K562 (cell line): ENCODE measurements at regions not wholly inside any gene's neighbourhood (a gene's known extent, or its start where the extent isn't known, plus 50 kb on each side); places are given as distances from the start of the nearest gene placed in this dataset.

Experiments used
- ATAC-seq: fragments of 200-7000 bp; cut with Tn5 transposase; 3 replicates; pipeline ENCODE4 v1.9.1; 2020; ENCODE audit warnings: moderate library complexity
- BruUV-seq: library from RNA; stranded (reverse); fragments of 400-500 nt; replicated peaks from 2 replicates; lab custom pipeline; 2021; lab: Mats Ljungman, UMichigan
- CTCF ChIA-PET: fragments of 300-600 bp; formaldehyde crosslinking; extraction: SDS; loops from one replicate; lab custom pipeline; 2021; ENCODE audit warnings: low intra/inter-chr PET ratio; lab: Yijun Ruan, JAX
- POLR2A ChIA-PET: fragments of 300-600, 350-650 bp; sonication (Branson Sonifier 250); formaldehyde crosslinking; extraction: SDS; loops from one replicate; lab custom pipeline; 2021; ENCODE audit warnings: antibody characterized with exemption, inconsistent platforms; lab: Yijun Ruan, JAX
- DNase-seq, 4 experiments: peaks; one replicate each; pipeline versions ENCODE4 v3.0.0 to v3.0.0-alpha.2; 2011 to 2018; ENCODE audit warnings: low spot score in 3 of 4, mixed read lengths in 3 of 4; ENCODE audit errors: extremely low read depth in 1 of 4
- FAIRE-seq: peaks from 2 replicates; lab custom pipeline; 2011; peaks lifted over from hg19 to GRCh38; lab: Jason Lieb, UNC
- H2AFZ ChIP-seq: 2 replicates; pipeline ENCODE4 v1.6.0; 2011; ENCODE audit warnings: low read depth, low read length, control low read depth, inconsistent platforms
- H3K27ac ChIP-seq: fragments of 200-600 bp; 3 replicates; pipeline ENCODE4 v1.8.0; 2011; ENCODE audit warnings: low read depth, mild to moderate bottlenecking, control low read depth, inconsistent platforms, low read length, moderate library complexity, mixed read lengths; ENCODE audit errors: extremely low read depth
- H3K27me3 ChIP-seq, 2 experiments: fragments of 300-600 bp in 1 of 2; 2 replicates in 1 of 2; 3 replicates in 1 of 2; pipeline versions ENCODE4 v1.6.0 to v1.8.0; 2011; ENCODE audit warnings: inconsistent platforms in 2 of 2, low read length in 2 of 2, mild to moderate bottlenecking in 1 of 2, mixed read lengths in 1 of 2, moderate library complexity in 1 of 2; ENCODE audit not compliant: control insufficient read depth in 2 of 2, insufficient read depth in 2 of 2
- H3K36me3 ChIP-seq: fragments of 300-600 bp; 3 replicates; pipeline ENCODE4 v1.8.0; 2011; ENCODE audit warnings: mild to moderate bottlenecking, low read length, inconsistent platforms; ENCODE audit not compliant: control insufficient read depth, insufficient read depth
- H3K4me1 ChIP-seq, 2 experiments: fragments of 200-600 bp in 1 of 2; replicated peaks in 1 of 2; 2 replicates in 1 of 2; 3 replicates in 1 of 2; pipeline versions ENCODE4 v1.5.1 to v1.8.0; 2011; ENCODE audit warnings: inconsistent platforms in 2 of 2, low read length in 2 of 2, mild to moderate bottlenecking in 1 of 2, mixed read lengths in 1 of 2, moderate library complexity in 1 of 2; ENCODE audit not compliant: control insufficient read depth in 2 of 2, insufficient read depth in 2 of 2
- H3K4me2 ChIP-seq: 2 replicates; pipeline ENCODE4 v1.6.1; 2011; ENCODE audit warnings: low read length, control low read depth, inconsistent platforms, mixed read lengths; ENCODE audit not compliant: insufficient read depth
- H3K4me3 ChIP-seq: fragments of 200-600 bp; sonication (generic), shearing (Covaris generic); 2 replicates; pipeline ENCODE4 v1.5.1; 2016; ENCODE audit warnings: control low read depth, inconsistent platforms
- H3K79me2 ChIP-seq: fragments of 200-600 bp; 3 replicates; pipeline ENCODE4 v1.8.0; 2011; ENCODE audit warnings: low read length, inconsistent platforms; ENCODE audit not compliant: control insufficient read depth, insufficient read depth
- H3K9ac ChIP-seq, 2 experiments: 2 replicates each; pipeline versions ENCODE4 v1.6.0 to v1.6.1; 2011; ENCODE audit warnings: low read depth in 2 of 2, low read length in 2 of 2, control low read depth in 1 of 2, inconsistent platforms in 1 of 2, mild to moderate bottlenecking in 1 of 2, mixed read lengths in 1 of 2; ENCODE audit not compliant: insufficient read depth in 1 of 2
- H3K9me1 ChIP-seq: one replicate; pipeline ENCODE4 v1.6.0; 2011; ENCODE audit warnings: inconsistent platforms, mild to moderate bottlenecking, low read length, moderate library complexity; ENCODE audit not compliant: control insufficient read depth, insufficient read depth
- H3K9me3 ChIP-seq: replicated peaks from 2 replicates; pipeline ENCODE4 v1.5.1; 2011; ENCODE audit warnings: low read depth, low read length, inconsistent platforms; ENCODE audit not compliant: control insufficient read depth, insufficient read depth
- H4K20me1 ChIP-seq: replicated peaks from 2 replicates; pipeline ENCODE4 v1.6.1; 2011; ENCODE audit warnings: low read length, inconsistent platforms, mixed read lengths; ENCODE audit not compliant: control insufficient read depth, insufficient read depth
- ARID2 ChIP-seq: fragments of 450-650 bp; IDR thresholded peaks from 2 replicates; pipeline ENCODE4 v1.6.1; 2017; ENCODE audit warnings: antibody characterized with exemption, mild to moderate bottlenecking
- BRF1 ChIP-seq: IDR thresholded peaks from 3 replicates; pipeline ENCODE4 v1.6.1; 2011; ENCODE audit warnings: borderline replicate concordance, mild to moderate bottlenecking; ENCODE audit not compliant: insufficient read length; ENCODE audit errors: extremely low read depth
- FOSL1 ChIP-seq: fragments of 200-800 bp; sonication (Bioruptor generic); conservative IDR thresholded peaks from 2 replicates; pipeline ENCODE4 v1.6.1; 2016; ENCODE audit warnings: missing genetic modification characterization, missing compliant biosample characterization
- FOXA3 ChIP-seq, 2 experiments: fragments of 450-650 bp in 1 of 2; sonication (generic) in 1 of 2; formaldehyde crosslinking; IDR thresholded peaks in 1 of 2; conservative IDR thresholded peaks in 1 of 2; 2 replicates each; pipeline versions ENCODE4 v1.4.0 to v1.8.0; 2020 to 2022; ENCODE audit warnings: mild to moderate bottlenecking in 2 of 2, missing genetic modification reagents in 1 of 2
- ILF3 ChIP-seq: fragments of 450-650 bp; IDR thresholded peaks from 2 replicates; pipeline ENCODE4 v1.6.1; 2018; ENCODE audit warnings: antibody characterized with exemption, mild to moderate bottlenecking, moderate library complexity, borderline replicate concordance
- MCM5 ChIP-seq: fragments of 450-650 bp; IDR thresholded peaks from 2 replicates; pipeline ENCODE4 v1.6.1; 2016; ENCODE audit warnings: low read depth
- MXI1 ChIP-seq: IDR thresholded peaks from 2 replicates; pipeline ENCODE4 v1.6.1; 2011; ENCODE audit warnings: low read depth, mild to moderate bottlenecking, improper control_type of control experiment, low read length
- TCF3 ChIP-seq: sonication (generic); formaldehyde crosslinking; IDR thresholded peaks from 2 replicates; pipeline ENCODE4 v1.4.0; 2020; ENCODE audit warnings: mild to moderate bottlenecking, missing genetic modification reagents
- ZFX ChIP-seq: sonication (generic); formaldehyde crosslinking; IDR thresholded peaks from 2 replicates; pipeline ENCODE4 v1.8.0; 2022; ENCODE audit warnings: mild to moderate bottlenecking, missing genetic modification reagents, moderate library complexity
- ZNF253 ChIP-seq: fragments of 250-450 bp; sonication (Bioruptor Pico); conservative IDR thresholded peaks from 2 replicates; pipeline ENCODE4 v1.6.1; 2021; ENCODE audit warnings: mild to moderate bottlenecking
- ZNF561 ChIP-seq: fragments of 450-650 bp; formaldehyde crosslinking; conservative IDR thresholded peaks from 2 replicates; pipeline ENCODE4 v1.4.0; 2020; ENCODE audit warnings: mild to moderate bottlenecking, moderate library complexity
- ZNF57 ChIP-seq: fragments of 450-650 bp; formaldehyde crosslinking; IDR thresholded peaks from 2 replicates; pipeline ENCODE4 v1.4.0; 2020; ENCODE audit warnings: mild to moderate bottlenecking, moderate library complexity
- ZNF589 ChIP-seq: fragments of 200-800 bp; sonication (Bioruptor generic); IDR thresholded peaks from 2 replicates; pipeline ENCODE4 v1.6.1; 2016; ENCODE audit warnings: low read depth, missing genetic modification characterization, missing compliant biosample characterization
- WGBS: fragments of 100-300 bp; shearing (Covaris generic); methylation state at CpG from one replicate; pipeline ENCODE4 v1.1.6; 2016; ENCODE audit warnings: low coverage, mixed read lengths; ENCODE audit not compliant: insufficient coverage; ENCODE audit errors: missing lambda C conversion rate; 5-methylcytosine and 5-hydroxymethylcytosine counted together
- in situ Hi-C: fragments of 300-500 bp; cut with MboI; formaldehyde crosslinking; loops from 4 replicates; pipeline ENCODE4 v1.15.0; 2018; ENCODE audit warnings: inconsistent platforms, mixed read lengths
- intact Hi-C: fragments of 100-400 bp; cut with micrococcal nuclease; formaldehyde crosslinking; loops from 2 replicates; pipeline ENCODE4 v1.14.2; 2022
- TF ChIP-seq, protein P1 (sequence below): fragments of 250-450 bp; sonication (Bioruptor Pico); IDR thresholded peaks from 2 replicates; pipeline ENCODE4 v1.4.0; 2020

DNA sequence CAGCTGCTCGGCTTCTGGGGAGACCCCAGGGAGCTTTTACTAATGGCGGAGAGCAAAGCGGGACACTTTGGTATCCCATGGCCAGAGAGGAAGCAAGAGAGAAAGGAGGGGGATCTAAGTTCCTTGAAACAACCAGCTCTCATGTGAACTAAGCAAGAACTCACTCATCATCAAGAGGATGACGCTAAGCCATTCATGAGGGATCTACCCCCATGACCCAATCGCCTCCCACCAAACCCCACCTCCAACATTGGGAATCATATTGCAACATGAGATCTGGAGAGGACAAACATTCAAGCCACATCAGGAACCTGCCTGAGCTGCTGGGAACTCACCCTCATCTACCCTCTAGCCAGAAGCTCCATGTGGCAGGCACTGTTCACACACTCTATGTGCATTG is 372.1 kb upstream of the RUNX1 start:
- intact Hi-C loops = no loop called here
- Histone ChIP-seq H4K20me1 (no peaks in the 10 kb centered on the region), H3K27me3 (no peaks in the 10 kb centered on the region), H3K4me3 (no peak overlapping the region), H3K9me1 (no peaks in the 10 kb centered on the region), H3K9me3 (no peaks in the 10 kb centered on the region; the same call in 1 of the 2 replicates), H3K27ac (no peak overlapping the region), H3K4me2 (no peak overlapping the region), H3K9ac (no peak overlapping the region), H3K36me3 (no peaks in the 10 kb centered on the region), H3K4me1 (no peaks in the 10 kb centered on the region), H2AFZ (no peak overlapping the region), H3K79me2 (no peaks in the 10 kb centered on the region)
- TF ChIP-seq ZNF253 (CRISPR knock-in tag) (no peak), ZNF57 (CRISPR knock-in tag) (no peak), ZFX (CRISPR knock-in tag) (no peak), MCM5 (no peak), FOSL1 (tag) (no peak), ZNF589 (CRISPR knock-in tag) (no peak), ARID2 (no peak), ZNF561 (no peak), MXI1 (no peak), BRF1 (no peak), FOXA3 (CRISPR knock-in tag; conservative IDR thresholded peaks at IDR 0.05 in 1 of 2, IDR thresholded peaks at IDR 0.05 in 1 of 2) (no peak), ILF3 (no peak), TCF3 (CRISPR knock-in tag) (no peak)
- TF ChIP-seq, protein P1, sequence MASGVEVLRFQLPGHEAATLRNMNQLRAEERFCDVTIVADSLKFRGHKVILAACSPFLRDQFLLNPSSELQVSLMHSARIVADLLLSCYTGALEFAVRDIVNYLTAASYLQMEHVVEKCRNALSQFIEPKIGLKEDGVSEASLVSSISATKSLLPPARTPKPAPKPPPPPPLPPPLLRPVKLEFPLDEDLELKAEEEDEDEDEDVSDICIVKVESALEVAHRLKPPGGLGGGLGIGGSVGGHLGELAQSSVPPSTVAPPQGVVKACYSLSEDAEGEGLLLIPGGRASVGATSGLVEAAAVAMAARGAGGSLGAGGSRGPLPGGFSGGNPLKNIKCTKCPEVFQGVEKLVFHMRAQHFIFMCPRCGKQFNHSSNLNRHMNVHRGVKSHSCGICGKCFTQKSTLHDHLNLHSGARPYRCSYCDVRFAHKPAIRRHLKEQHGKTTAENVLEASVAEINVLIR = no peak
- in situ Hi-C loops = no loop called here
- POLR2A ChIA-PET = interaction anchor here (0.7 kb wide), 1 partner anchor 389 kb away, joined by 3 read pairs; no protein-coding TSS in a partner anchor
- ATAC-seq = no peak
- CTCF ChIA-PET = no interaction called here
- no TSS peak for BruUV-seq
- no peak for DNase-seq
- WGBS = 25% methylated on average over 5 of the region's 5 CpGs
- FAIRE-seq = no peak
